HEK293T (cell line): ENCODE measurements at regions not wholly inside any gene's neighbourhood (a gene's known extent, or its start where the extent isn't known, plus 50 kb on each side); places are given as distances from the start of the nearest gene placed in this dataset.

ENCODE experiments used
- CTCF ChIA-PET: fragments of 350-600 bp; formaldehyde crosslinking; extraction: SDS; loops from one replicate; lab custom pipeline; 2021; ENCODE audit warnings: antibody characterized with exemption, inconsistent platforms; lab: Yijun Ruan, JAX
- POLR2A ChIA-PET: fragments of 350-600 bp; formaldehyde crosslinking; extraction: SDS; loops from one replicate; lab custom pipeline; 2020; ENCODE audit warnings: antibody characterized with exemption, inconsistent platforms; lab: Yijun Ruan, JAX
- DNase-seq: peaks from one replicate; pipeline ENCODE4 v3.0.0; 2012; ENCODE audit warnings: mixed read lengths; ENCODE audit errors: extremely low spot score
- ARNT ChIP-seq: fragments of 450-650 bp; IDR thresholded peaks from 2 replicates; pipeline ENCODE4 v1.6.1; 2017; ENCODE audit warnings: mild to moderate bottlenecking
- BHLHE40 ChIP-seq: fragments of 450-650 bp; IDR thresholded peaks from 2 replicates; pipeline ENCODE4 v1.6.1; 2016; ENCODE audit warnings: mild to moderate bottlenecking, moderate library complexity, borderline replicate concordance
- CTBP1 ChIP-seq: fragments of 450-650 bp; IDR thresholded peaks from 2 replicates; pipeline ENCODE4 v1.6.1; 2016; ENCODE audit warnings: borderline replicate concordance
- ELF4 ChIP-seq: fragments of 450-650 bp; IDR thresholded peaks from 2 replicates; pipeline ENCODE4 v1.6.1; 2017; ENCODE audit warnings: antibody characterized with exemption
- FOXA1 ChIP-seq: fragments of 450-650 bp; IDR thresholded peaks from 2 replicates; pipeline ENCODE4 v1.6.1; 2016; ENCODE audit warnings: mild to moderate bottlenecking
- FOXK2 ChIP-seq: fragments of 450-650 bp; IDR thresholded peaks from 2 replicates; pipeline ENCODE4 v1.6.1; 2016; ENCODE audit warnings: mild to moderate bottlenecking
- FOXM1 ChIP-seq: fragments of 450-650 bp; IDR thresholded peaks from 2 replicates; pipeline ENCODE4 v1.6.1; 2017; ENCODE audit warnings: mild to moderate bottlenecking, borderline replicate concordance
- HDGF ChIP-seq: fragments of 450-650 bp; IDR thresholded peaks from 2 replicates; pipeline ENCODE4 v1.6.1; 2017; ENCODE audit warnings: antibody characterized with exemption, borderline replicate concordance
- L3MBTL2 ChIP-seq: fragments of 450-650 bp; conservative IDR thresholded peaks from 2 replicates; pipeline ENCODE4 v1.6.1; 2016; ENCODE audit warnings: mild to moderate bottlenecking
- LEF1 ChIP-seq: fragments of 450-650 bp; IDR thresholded peaks from 2 replicates; pipeline ENCODE4 v1.6.1; 2017; ENCODE audit warnings: mild to moderate bottlenecking, borderline replicate concordance
- NFRKB ChIP-seq: fragments of 450-650 bp; IDR thresholded peaks from 2 replicates; pipeline ENCODE4 v1.6.1; 2016; ENCODE audit warnings: mild to moderate bottlenecking, moderate library complexity
- PKNOX1 ChIP-seq: fragments of 450-650 bp; IDR thresholded peaks from 2 replicates; pipeline ENCODE4 v1.6.1; 2016
- SP1 ChIP-seq: fragments of 450-650 bp; IDR thresholded peaks from 2 replicates; pipeline ENCODE4 v1.6.1; 2017
- SUZ12 ChIP-seq: fragments of 450-650 bp; IDR thresholded peaks from 2 replicates; pipeline ENCODE4 v1.6.1; 2016; ENCODE audit warnings: mild to moderate bottlenecking
- TARDBP ChIP-seq: fragments of 450-650 bp; IDR thresholded peaks from 2 replicates; pipeline ENCODE4 v1.6.1; 2016
- ZNF384 ChIP-seq: fragments of 450-650 bp; IDR thresholded peaks from 2 replicates; pipeline ENCODE4 v1.6.1; 2016

DNA sequence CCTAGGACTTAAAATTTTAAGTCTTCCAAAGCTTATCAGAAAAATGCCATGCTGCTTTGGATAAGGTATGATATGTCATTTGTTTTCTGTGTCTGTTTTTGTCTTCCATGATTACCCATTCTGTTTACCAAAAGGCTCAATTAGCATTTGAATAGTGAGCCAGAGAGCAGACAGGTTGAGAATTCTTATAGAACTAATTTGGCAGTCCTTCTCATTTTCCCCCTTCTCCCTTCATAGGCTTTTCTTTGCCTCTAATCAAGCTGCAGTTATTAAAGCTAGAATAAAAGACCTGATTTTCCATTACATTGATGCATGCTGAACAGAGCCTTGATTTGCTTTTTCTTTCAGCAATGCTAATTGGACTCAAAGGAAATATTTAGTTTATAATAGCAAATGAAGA, 993.0 kb downstream of the MAT2B start:
- DNase-seq, result no peak
- TF ChIP-seq PKNOX1, result no peak
- CTCF ChIA-PET, result no interaction called here
- POLR2A ChIA-PET, result no interaction called here

DNA sequence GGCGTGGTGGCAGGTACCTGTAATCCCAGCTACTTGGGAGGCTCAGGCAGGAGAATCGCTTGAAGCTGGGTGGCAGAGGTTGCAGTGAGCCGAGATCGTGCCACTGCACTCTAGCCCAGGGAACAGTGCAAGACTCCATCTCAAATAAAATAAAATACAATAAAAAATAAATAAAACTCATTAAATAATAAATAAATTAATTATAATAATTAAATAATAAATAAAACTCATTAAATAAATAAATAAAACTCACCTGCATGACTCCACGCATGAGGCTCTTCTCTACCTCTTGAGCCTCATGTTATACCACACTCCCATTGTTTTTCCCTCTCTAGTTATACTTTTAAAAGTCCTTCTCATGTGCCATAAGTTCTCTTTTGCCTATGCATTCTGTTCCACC, 995.4 kb downstream of the MAT2B start:
- ChIA-PET POLR2A (no interaction called here), CTCF (no interaction called here)
- TF ChIP-seq FOXK2, result no peak
- no peak for TF ChIP-seq HDGF
- TF ChIP-seq FOXA1, result no peak
- TF ChIP-seq L3MBTL2, result no peak
- no peak for TF ChIP-seq SUZ12
- no peak for TF ChIP-seq TARDBP
- TF ChIP-seq SP1, result no peak
- TF ChIP-seq BHLHE40, result no peak
- TF ChIP-seq ZNF384, result no peak
- no peak for TF ChIP-seq LEF1
- TF ChIP-seq ELF4, result no peak
- no peak for DNase-seq

DNA sequence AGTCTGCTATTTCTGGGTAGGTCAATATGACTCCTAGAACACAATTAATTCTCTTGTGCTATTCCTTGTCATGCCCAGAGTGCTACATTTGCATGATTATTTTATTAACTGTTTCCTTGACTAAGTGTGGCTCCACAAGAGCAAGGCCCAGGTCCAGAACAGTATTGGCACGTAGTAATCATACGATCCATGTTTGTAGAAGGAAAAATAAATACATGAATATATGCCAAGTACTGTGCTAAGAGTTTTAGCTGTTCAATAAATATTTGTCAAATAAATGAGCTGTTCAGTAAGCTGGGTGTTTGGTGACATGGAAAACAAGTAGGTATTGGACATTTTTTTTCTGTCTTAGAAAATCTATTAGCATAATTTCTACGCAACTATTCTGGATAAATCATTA, 995.9 kb downstream of the MAT2B start:
- DNase-seq, result no peak
- TF ChIP-seq FOXM1 (no peak), PKNOX1 (no peak), ARNT (no peak), SP1 (no peak), SUZ12 (no peak), FOXA1 (no peak), FOXK2 (no peak), HDGF (no peak), CTBP1 (no peak), ELF4 (no peak), L3MBTL2 (no peak), LEF1 (no peak), BHLHE40 (no peak), ZNF384 (no peak)
- POLR2A ChIA-PET, result no interaction called here
- CTCF ChIA-PET, result no interaction called here

DNA sequence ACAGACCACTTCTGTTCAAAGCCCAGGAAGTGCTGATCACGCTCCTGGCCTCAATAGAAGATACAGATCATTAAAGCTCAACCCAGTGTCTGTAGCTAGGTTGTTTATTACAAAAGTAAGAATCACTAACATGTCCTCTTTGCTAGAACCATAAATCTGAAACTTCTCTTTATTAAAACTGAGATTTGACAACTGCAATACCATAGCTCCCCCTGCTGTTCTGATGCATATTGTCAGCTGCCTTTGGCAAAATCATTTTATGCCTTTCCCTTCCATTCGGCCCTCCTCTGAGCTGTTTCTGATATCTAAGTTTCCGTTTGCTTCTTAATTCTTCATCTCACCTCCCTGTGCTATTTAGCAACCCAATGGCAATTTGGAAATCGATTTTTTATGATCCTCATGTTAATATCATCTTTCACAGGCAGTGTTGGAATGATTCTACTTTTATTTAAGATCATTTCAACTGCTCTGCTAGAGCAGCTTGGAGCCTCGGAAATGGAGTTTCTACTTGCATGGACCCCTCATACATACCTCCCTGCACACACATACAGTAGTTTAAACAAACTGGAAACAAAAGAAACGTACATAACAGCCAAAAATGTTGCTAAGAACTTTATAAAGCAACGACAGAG, 998.8 kb downstream of the MAT2B start:
- DNase-seq, result peak; percentile 61
- no peak for TF ChIP-seq TARDBP
- TF ChIP-seq BHLHE40, result no peak
- no peak for TF ChIP-seq ELF4
- TF ChIP-seq LEF1, result no peak
- TF ChIP-seq FOXM1, result no peak
- no peak for TF ChIP-seq ARNT
- peak; percentile 85 for TF ChIP-seq PKNOX1
- ChIA-PET POLR2A (no interaction called here), CTCF (interaction anchor here (0.6 to 1.6 kb wide), 14 partner anchors 9 to 947 kb away, joined by 3 to 20 read pairs (median 4); no protein-coding TSS in a partner anchor)

DNA sequence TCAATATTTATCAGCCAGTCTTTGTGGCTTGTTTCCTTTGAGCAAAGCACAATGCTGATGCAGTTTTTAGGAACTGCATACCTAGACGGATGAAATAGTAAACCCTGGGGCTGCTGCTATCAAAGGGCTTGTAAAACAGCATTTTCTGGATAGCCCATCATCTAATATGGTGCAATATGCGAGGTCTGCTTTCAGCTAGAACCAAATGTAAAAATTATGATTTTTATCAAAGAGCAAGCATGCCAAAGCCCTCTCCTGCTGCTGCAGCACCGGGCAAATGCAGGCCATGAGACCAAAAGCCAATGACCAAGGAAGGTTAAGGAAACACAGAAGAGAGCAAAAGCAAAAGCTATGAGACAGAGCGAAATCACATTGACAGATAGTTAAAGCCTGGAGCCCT, 1000.4 kb downstream of the MAT2B start:
- CTCF ChIA-PET, result no interaction called here
- TF ChIP-seq SUZ12, result no peak
- TF ChIP-seq SP1, result no peak
- TF ChIP-seq FOXK2, result no peak
- TF ChIP-seq PKNOX1, result no peak
- TF ChIP-seq LEF1, result no peak
- TF ChIP-seq NFRKB, result no peak
- no peak for TF ChIP-seq TARDBP
- no peak for TF ChIP-seq FOXM1
- TF ChIP-seq HDGF, result no peak
- TF ChIP-seq ELF4, result no peak
- no peak for TF ChIP-seq L3MBTL2
- TF ChIP-seq ZNF384, result no peak
- TF ChIP-seq CTBP1, result no peak
- no peak for TF ChIP-seq BHLHE40
- TF ChIP-seq FOXA1, result no peak
- no peak for TF ChIP-seq ARNT
- POLR2A ChIA-PET, result no interaction called here
- DNase-seq, result no peak

- CTCF ChIA-PET, result interaction anchor here (0.6 kb wide), 1 partner anchor 606 kb away, joined by 5 read pairs; no protein-coding TSS in a partner anchor
- DNase-seq, result no peak
- POLR2A ChIA-PET, result interaction anchor here (0.5 kb wide), 1 partner anchor 808 kb away, joined by 3 read pairs; no protein-coding TSS in a partner anchor
- TF ChIP-seq SP1 (no peak), BHLHE40 (no peak), PKNOX1 (no peak), CTBP1 (no peak)
Observed at GRCh38 chr5:164518067-164518740, 1012.8 kb downstream of the MAT2B start.
